Limb (tissue), 2 donors: ENCODE measurements at regions not wholly inside any gene's neighbourhood (a gene's known extent, or its start where the extent isn't known, plus 50 kb on each side); places are given as distances from the start of the nearest gene placed in this dataset.
"Not testable (repeated sequence)": the region's sequence is repeated elsewhere in the genome, so short reads cannot be mapped to it uniquely, and the experiment has no call there.

Source experiments
- DNase-seq, 2 donors: peaks; one replicate each; pipeline ENCODE4 v3.0.0-alpha.2; 2016; ENCODE audit errors: extremely low spot score in 2 of 2

- no peak for DNase-seq
Observed at GRCh38 chr6:104519566-104519965, 340.2 kb downstream of the HACE1 start.

- DNase-seq, result no peak
Observed at GRCh38 chr6:104509355-104509754, 350.4 kb downstream of the HACE1 start.

DNA sequence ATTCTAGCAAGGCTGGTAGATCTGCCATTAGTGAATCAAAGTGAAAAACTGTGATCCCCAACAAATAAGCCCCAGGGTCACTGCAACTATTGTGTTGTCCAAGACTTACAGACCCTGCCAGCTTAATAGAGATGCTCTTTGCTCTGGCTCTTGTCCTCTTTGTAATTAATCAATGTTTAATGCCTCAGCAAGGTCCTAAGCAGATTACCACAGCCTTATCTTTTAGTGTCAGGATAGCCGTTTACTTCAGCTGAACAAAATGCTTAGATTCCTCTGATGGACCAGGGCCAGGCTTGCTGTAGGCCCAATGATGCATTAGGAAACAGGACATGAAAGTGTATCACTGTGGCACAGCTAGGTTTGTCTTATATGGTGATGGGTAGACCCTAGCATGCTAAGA, 353.3 kb downstream of the HACE1 start:
- no peak for DNase-seq

- no peak for DNase-seq
Observed at GRCh38 chr6:104505838-104506237, 353.9 kb downstream of the HACE1 start.

DNA sequence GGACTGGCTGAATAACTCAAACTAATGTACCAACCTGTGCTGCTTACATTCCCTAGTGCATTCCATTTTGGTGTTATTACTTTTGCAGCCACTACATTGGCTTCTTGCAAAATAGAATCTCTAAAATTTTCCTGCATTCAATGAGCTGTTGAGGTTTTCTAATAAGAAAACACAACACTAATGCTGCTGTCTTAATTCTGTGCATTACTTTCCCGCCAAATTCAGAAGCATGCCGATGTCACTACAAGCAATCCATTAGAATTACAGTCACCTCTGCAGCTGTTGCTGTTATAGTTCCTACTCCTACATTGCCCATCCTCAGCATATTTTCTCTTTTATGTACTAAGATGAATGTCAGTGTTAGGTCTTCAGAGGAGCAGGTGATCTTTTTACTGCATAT, 359.5 kb downstream of the HACE1 start:
- DNase-seq, result no peak

DNA sequence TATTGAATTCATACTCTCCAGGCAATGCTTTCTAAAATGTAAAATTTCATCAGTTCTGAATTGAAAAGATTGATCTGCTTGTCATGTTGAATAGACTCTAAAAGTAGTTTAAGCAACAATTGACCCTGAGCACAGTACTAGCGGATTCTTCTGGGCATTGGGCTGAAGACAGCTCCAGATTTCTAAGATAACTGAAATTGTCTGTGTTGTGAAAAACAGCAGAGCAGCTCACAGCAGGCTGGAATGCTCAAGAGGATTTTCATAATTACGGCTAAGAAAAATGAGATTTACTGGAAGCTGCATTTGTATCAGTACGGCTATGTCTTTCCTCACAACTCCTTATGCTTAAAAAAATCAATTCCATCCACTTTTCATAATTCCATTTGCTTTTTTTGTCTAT, 373.7 kb downstream of the HACE1 start:
- no peak for DNase-seq

GRCh38 chr6:104484626-104485025, 375.1 kb downstream of the HACE1 start:
- no peak for DNase-seq

DNA sequence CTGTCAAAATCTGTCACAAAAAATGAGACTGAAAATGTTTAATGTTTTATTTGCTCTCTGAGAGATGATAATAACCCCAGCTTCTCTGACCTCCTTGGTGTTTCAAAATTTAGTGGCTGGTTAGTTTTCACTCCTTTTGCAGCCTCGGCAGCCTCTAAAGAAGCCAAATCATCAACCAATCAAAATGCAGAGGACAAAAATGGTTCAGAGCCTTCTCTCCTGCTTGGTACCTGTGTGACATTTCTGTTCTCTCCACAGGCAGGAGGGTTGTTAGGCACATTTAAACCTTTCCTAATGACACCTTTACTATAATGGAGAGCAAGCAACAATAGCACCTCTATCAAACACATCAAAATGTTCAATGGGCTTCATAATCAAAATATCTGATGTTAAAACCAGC, 375.5 kb downstream of the HACE1 start:
- DNase-seq, result no peak

DNA sequence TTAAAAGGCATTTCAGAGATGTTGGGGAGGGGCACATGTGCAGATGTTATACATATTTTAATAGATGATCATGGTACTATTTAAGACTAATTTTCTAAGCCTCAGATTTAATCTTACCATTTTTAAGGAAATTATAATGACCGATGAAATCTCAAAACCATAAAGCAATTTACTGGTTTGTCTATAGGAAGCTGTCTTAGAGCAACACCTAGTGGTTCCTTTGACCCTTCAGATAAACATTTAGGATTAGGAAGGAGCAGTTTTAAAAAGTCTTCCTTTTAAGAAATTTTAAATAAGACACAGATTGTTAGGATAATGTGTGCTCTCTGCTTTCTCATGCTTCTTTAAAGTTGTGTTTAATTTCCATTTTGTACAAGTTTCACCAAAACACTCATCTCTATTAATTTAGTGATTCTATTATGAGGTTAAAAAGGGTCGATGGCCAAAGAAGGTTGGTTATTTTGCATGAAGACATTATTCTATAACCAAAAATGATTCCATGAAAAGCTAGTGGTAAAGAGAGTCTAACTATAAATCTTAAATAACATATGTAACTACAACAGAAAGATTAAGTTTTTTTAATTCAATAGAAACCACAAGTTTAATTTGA, 376.4 kb downstream of the HACE1 start:
- DNase-seq, result peak in 1 of 2 donors; percentile 31

DNA sequence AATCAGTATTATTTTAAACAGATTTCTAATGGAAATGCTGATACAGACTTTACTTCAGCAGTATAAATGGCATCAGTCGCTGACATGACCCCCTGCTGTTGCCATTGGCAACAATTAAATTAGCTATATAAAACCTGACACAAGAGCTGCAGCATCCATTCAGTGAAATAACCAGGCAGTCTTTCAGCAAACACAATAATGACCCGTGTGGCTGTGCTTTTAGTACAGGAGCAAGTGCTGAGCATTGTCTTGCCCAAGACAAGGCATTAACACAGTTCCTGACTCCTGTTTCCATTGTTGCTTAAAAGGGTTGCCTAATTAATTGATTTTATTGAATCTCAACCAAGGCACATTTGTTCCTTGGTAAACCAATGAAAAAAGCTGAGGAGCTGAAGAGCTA, 382.1 kb downstream of the HACE1 start:
- no peak for DNase-seq

DNA sequence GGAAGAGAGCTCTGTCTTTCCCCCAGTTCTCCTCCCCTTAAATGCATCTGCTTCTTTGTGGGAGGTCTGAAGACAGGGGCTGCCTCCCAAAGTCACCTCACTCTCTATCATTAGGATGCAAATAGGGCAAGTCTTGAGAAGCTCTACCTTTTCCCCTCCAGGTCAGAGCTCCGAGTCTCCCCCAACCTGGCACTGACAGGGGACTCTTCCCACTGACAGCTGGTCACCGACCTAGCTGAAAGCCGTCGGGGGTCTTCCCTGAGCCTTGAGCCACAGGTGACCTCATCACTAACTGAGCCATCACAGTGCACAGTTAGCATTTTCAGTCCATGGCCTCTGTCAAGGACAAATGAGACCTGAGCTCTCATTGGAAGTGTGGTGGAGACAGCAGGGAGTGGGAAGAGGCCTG, 386.7 kb downstream of the HACE1 start:
- DNase-seq, result no peak

- no peak for DNase-seq
Observed at GRCh38 chr6:104472021-104472901, 387.5 kb downstream of the HACE1 start.

DNA sequence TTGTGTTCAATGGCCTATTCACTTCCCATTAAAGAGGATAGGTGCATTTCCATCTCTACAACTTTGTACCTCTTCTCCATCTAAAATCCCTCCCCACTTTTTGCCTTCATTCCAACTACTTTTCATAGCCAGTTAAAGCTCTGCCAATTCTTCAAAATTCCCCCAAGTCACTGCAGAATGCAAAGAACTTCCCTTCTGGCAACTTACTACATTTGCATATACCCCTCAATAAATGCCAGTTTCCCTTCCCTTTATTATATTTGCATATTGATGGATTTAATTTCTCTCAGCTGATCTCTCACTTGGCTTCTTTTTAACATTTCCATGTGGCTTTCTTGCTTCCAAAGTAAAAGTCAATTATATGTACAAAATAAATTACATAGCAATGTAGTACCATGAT, 393.4 kb downstream of the HACE1 start:
- DNase-seq, result no peak

DNA sequence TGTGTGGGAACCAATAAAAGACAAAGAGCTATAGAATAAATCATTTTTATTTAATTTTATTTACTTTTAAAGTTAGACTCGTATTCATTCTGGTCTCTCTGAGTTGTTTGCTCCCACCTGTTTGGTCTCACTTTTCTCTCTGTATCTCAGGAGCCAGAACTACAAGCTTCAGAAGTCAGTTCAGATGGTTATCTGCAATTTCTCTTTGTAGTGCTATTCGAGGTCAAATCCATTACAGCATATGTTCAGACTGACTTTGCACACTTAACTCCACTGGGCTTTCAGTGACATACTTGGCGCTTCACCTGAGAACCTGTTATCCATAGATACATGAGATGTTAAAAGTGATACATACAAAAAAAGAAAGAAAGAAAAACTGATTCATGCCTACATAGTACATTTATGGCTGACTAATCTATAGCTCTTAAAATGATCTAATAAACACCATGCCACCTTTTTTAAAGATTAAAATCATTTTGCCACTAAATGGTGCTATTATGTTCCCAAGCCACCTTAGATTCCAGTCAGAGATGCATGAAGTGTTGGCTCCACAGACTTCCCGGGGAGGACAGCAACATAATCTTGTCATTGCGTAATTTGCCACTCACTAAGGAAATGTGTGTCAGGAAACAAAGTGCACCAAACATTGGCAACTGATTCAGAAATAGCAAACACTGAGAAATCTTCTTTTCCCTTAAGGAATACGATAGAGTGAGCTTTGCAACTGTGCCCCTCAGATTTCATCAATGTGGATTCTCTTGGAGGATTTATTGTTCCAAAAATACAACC, 396.7 kb downstream of the HACE1 start:
- no peak for DNase-seq

DNA sequence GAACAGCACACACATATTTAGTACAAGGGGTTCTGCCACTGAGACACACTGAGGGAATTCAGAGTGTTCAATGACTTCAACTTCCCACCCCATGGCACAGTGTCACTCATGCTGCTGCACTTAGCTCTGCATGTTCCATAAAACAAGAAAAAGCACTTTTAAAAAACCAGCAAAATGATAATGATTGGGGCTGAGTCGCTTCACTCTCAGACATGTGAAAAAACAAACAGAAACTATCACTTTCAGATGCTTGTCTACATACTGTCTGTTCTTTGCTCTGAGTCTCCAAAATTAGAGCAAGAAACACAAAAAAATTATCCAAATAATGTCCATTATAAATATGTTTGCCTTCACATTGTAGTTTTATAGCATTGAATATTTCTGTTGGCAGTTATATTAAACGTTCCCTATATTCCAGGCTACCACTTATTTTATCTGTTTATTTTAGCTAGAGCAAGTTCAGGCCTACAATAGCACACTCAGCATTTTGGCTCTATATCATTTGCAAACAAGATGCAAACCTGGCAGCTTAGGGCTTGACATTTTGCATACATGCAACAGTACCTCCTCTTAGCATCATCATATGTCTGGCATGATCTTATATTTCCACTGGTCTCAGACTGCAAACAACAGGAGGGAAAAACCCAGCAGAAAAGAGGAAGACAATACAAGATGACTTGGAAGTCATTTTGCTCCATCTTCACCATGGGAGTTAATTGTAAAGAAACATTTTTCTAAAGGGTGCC, 398.8 kb downstream of the HACE1 start:
- no peak for DNase-seq

DNA sequence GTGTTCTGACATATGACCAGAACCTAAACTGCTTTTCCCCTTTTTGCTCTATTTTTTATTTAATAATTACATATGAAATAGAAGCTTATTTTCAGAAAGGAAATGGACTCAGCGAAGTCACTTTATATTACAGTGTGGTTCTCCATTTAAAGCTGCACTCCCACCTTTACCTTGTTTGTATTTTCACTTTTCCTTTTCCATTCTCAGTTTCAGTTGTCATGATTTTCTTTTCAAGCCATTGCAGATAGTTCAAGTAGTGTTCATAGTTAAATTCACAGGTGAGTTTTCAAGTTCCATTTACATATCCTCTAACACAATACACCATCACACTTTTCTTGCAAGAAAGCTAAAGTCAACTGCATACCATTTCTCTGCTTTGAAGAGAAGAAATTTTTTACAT, 400.2 kb downstream of the HACE1 start:
- no peak for DNase-seq

DNA sequence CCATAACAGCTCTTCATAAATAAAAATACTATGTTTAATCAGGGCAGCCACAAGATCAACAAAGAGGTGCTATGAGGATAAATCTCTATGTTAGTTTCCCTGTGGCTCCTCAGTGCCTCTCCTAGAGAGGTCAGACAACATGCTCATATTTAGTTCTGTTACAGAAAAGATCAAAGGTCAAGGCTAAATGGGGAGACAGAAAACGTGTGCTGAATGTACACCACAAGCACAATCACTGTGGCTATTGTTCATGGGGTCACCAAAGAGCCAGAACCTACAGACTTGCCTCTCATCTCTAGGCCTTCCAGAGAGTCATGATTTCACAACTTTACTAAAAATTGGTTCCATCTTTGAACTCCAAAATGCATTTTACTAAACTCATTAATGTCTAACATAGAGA, 409.8 kb downstream of the HACE1 start:
- no peak for DNase-seq

DNA sequence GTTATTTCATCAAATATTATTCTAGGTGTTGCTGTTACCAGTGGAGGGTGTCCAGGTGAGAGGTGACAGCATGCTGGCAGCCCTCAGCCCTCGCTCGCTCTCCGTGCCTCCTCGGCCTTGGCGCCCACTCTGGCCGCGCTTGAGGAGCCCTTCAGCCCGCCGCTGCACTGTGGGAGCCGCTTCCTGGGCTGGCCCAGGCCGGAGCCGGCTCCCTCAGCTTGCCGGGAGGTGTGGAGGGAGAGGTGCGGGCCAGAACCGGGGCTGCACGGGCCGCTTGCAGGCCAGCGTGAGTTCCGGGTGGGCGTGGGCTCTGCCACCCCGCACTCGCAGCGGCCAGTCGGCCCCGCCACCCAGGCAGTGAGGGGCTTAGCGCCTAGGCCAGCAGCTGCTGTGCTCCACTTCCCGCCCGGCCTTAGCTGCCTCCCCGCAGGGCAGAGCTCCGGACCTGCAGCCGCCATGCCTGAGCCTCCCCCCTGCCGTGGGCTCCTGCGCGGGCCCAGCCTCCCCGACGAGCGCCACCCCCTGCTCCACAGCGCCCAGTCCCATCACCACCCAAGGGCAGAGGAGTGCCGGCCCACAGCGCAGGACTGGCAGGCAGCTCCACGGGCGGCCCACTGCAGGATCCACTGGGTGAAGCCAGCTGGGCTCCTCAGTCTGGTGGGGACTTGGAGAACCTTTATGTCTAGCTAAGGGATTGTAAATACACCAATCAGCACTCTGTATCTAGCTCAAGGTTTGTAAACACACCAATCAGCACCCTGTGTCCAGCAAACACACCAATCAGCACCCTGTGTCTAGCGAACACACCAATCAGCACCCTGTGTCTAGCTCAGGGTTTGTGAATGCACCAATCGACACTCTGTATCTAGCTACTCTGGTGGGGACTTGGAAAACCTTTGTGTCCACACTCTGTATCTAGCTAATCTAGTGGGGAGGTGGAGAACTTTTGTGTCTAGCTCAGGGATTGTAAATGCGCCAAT, 413.3 kb downstream of the HACE1 start:
- not testable (repeated sequence) for DNase-seq

GRCh38 chr6:104434519-104434918, 425.2 kb downstream of the HACE1 start:
- DNase-seq, result no peak

- DNase-seq, result no peak
Observed at GRCh38 chr6:104431096-104431495, 428.6 kb downstream of the HACE1 start.
